ENCODE measurements at regions not wholly inside any gene's neighbourhood (a gene's known extent, or its start where the extent isn't known, plus 50 kb on each side); places are given as distances from the start of the nearest gene placed in this dataset.

- H3K27me3 Mint-ChIP-seq = no peaks in the 10 kb centered on the region
- H3K4me3 Mint-ChIP-seq = no peak overlapping the region
- Histone ChIP-seq H3K27ac (ENCODE audit: low read length in 2 of 2) (no peak overlapping the region), H4K20me1 (ENCODE audit: control insufficient read depth, insufficient read depth, low read length, poor library complexity, severe bottlenecking) (no peaks in the 10 kb centered on the region), H3K4me1 (ENCODE audit: control insufficient read depth in 2 of 2, insufficient read depth in 2 of 2, low read length in 2 of 2) (no peaks in the 10 kb centered on the region), H3K36me3 (replicated peaks in 1 of 2; ENCODE audit: control extremely low read depth in 1 of 2, control insufficient read depth in 1 of 2, extremely low read depth in 1 of 2, insufficient read depth in 2 of 2, low read length in 1 of 2) (no peaks in the 10 kb centered on the region), H3K4me3 (ENCODE audit: control extremely low read depth in 1 of 5, extremely low read depth in 1 of 5, insufficient read depth in 1 of 5, low read depth in 2 of 5, low read length in 4 of 5) (no peak overlapping the region), H3K27me3 (replicated peaks in 1 of 4; ENCODE audit: control extremely low read depth in 1 of 4, control insufficient read depth in 3 of 4, insufficient read depth in 4 of 4, low read length in 3 of 4) (no peaks in the 10 kb centered on the region), H2AFZ (ENCODE audit: insufficient read depth, low read depth, low read length, poor library complexity, severe bottlenecking) (no peak overlapping the region), H3K9me3 (ENCODE audit: control extremely low read depth in 1 of 3, control insufficient read depth in 2 of 3, insufficient read depth in 1 of 3, low read length in 2 of 3) (no peaks in the 10 kb centered on the region), H3K9ac (ENCODE audit: low read length) (no peak overlapping the region), H3K79me2 (ENCODE audit: control insufficient read depth, insufficient read depth, low read length) (no peaks in the 10 kb centered on the region), H3K4me2 (replicated peaks; ENCODE audit: low read depth, low read length, poor library complexity, severe bottlenecking) (no peak overlapping the region)
- no peaks in the 10 kb centered on the region for H3K9me3 Mint-ChIP-seq (ENCODE audit: insufficient read depth)
- CTCF ChIA-PET = no interaction called here
- H3K27ac Mint-ChIP-seq = no peak overlapping the region
- no peak for ATAC-seq (ENCODE audit: low read depth)
- TF ChIP-seq CTCF (IDR thresholded peaks at IDR 0.05) = no peak
- no peak for TF ChIP-seq EZH2 (IDR thresholded peaks at IDR 0.05; ENCODE audit: borderline replicate concordance, insufficient read depth, low read depth, low read length, poor library complexity, severe bottlenecking)
- intact Hi-C loops (cut with micrococcal nuclease) = no loop called here
- POLR2A ChIA-PET = no interaction called here
- no peaks in the 10 kb centered on the region for H3K4me1 Mint-ChIP-seq
- DNase-seq = no peak
These were observed 793.8 kb upstream of the IGFBP3 start for GRCh38 chr7:46714904-46715303.

GRCh38 chr7:46713868-46714596 is 793.0 kb upstream of the IGFBP3 start:
- ChIA-PET CTCF (no interaction called here), POLR2A (no interaction called here)
- Mint-ChIP-seq H3K27me3 (no peaks in the 10 kb centered on the region), H3K9me3 (ENCODE audit: insufficient read depth) (no peaks in the 10 kb centered on the region), H3K4me3 (no peak overlapping the region), H3K4me1 (no peaks in the 10 kb centered on the region), H3K27ac (no peak overlapping the region)
- DNase-seq (no peak), ATAC-seq (ENCODE audit: low read depth) (no peak)
- no peak overlapping the region for H3K9ac ChIP-seq (ENCODE audit: low read length)
- intact Hi-C loops (cut with micrococcal nuclease) = no loop called here
- H3K79me2 ChIP-seq (ENCODE audit: control insufficient read depth, insufficient read depth, low read length) = no peaks in the 10 kb centered on the region
- H2AFZ ChIP-seq (ENCODE audit: insufficient read depth, low read depth, low read length, poor library complexity, severe bottlenecking) = no peak overlapping the region
- H3K27ac ChIP-seq (ENCODE audit: low read length in 2 of 2) = no peak overlapping the region
- no peak for TF ChIP-seq CTCF (IDR thresholded peaks at IDR 0.05)
- no peak for TF ChIP-seq EZH2 (IDR thresholded peaks at IDR 0.05; ENCODE audit: borderline replicate concordance, insufficient read depth, low read depth, low read length, poor library complexity, severe bottlenecking)
- no peaks in the 10 kb centered on the region for H3K27me3 ChIP-seq (replicated peaks in 1 of 4; ENCODE audit: control extremely low read depth in 1 of 4, control insufficient read depth in 3 of 4, insufficient read depth in 4 of 4, low read length in 3 of 4)
- WGBS (ENCODE audit: insufficient coverage) = no CpG with 5 or more reads among the region's 4 CpGs
- no peak overlapping the region for H3K4me3 ChIP-seq (ENCODE audit: control extremely low read depth in 1 of 5, extremely low read depth in 1 of 5, insufficient read depth in 1 of 5, low read depth in 2 of 5, low read length in 4 of 5)
- H3K4me1 ChIP-seq (ENCODE audit: control insufficient read depth in 2 of 2, insufficient read depth in 2 of 2, low read length in 2 of 2) = no peaks in the 10 kb centered on the region
- H3K4me2 ChIP-seq (replicated peaks; ENCODE audit: low read depth, low read length, poor library complexity, severe bottlenecking) = no peak overlapping the region
- no peaks in the 10 kb centered on the region for H3K36me3 ChIP-seq (replicated peaks in 1 of 2; ENCODE audit: control extremely low read depth in 1 of 2, control insufficient read depth in 1 of 2, extremely low read depth in 1 of 2, insufficient read depth in 2 of 2, low read length in 1 of 2)
- H4K20me1 ChIP-seq (ENCODE audit: control insufficient read depth, insufficient read depth, low read length, poor library complexity, severe bottlenecking) = no peaks in the 10 kb centered on the region
- H3K9me3 ChIP-seq (ENCODE audit: control extremely low read depth in 1 of 3, control insufficient read depth in 2 of 3, insufficient read depth in 1 of 3, low read length in 2 of 3) = no peaks in the 10 kb centered on the region
